ENCODE measurements at regions not wholly inside any gene's neighbourhood (a gene's known extent, or its start where the extent isn't known, plus 50 kb on each side); places are given as distances from the start of the nearest gene placed in this dataset.
A peak's percentile ranks its signal among the peaks of the same experiment; 100 is the strongest.

DNA sequence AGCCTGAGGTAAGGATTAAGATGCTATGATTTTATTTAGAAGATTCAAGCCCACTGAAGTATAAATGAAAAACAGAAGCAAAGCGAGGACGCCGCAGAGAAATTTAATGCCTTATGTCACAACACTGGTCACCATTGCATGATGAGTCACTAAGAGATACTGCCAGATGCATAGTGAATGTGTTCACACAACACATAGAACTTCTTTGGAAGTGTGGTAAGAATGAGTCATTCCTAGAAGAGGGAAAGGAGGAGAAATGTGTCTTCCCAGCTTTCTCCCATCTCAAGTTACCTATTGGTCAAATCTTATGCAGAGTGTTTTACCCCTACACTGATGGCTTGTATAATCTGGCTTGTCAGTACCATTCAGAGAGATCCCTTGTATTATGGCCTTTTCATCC is 465.3 kb upstream of the ARRDC3 start:
- DNase-seq (ENCODE audit: low read depth in 4 of 6, low spot score in 6 of 6) = no peak
- H3K27ac ChIP-seq (ENCODE audit: low read depth, low read length) = no peak overlapping the region
- no CpG with 5 or more reads among the region's 3 CpGs for WGBS (ENCODE audit: insufficient coverage)
- H3K36me3 ChIP-seq (ENCODE audit: control insufficient read depth, insufficient read depth, low read length) = no peaks in the 10 kb centered on the region
- H3K4me1 ChIP-seq (ENCODE audit: control insufficient read depth, insufficient read depth, low read length) = no peaks in the 10 kb centered on the region
- no peak overlapping the region for H3K4me3 ChIP-seq (ENCODE audit: low read depth, low read length)
- H3K9me3 ChIP-seq (ENCODE audit: control insufficient read depth, insufficient read depth, low read length) = no peaks in the 10 kb centered on the region
- no peaks in the 10 kb centered on the region for H3K27me3 ChIP-seq (ENCODE audit: control insufficient read depth, insufficient read depth, low read length)

DNA sequence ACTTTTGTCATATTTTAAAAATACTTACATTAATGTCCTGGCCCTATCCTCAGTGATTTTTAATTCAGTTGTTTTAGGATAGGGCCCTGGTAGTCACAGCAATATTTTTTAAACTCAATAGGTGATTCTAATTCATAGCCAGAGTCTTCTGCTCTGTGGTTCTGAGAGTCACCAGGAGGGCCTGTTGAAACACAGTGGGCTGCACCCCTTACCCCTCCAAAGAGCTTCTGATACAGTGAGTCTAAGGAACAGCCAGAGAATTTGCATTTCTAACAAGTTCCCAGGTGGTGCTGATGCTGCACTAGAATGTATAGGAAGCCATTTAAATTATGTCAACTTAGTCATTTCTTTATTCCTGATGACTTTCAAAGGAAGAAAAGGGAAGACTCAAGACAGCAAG is 458.3 kb upstream of the ARRDC3 start:
- H3K27ac ChIP-seq (ENCODE audit: low read depth, low read length) = no peak overlapping the region
- DNase-seq (ENCODE audit: low read depth in 4 of 6, low spot score in 6 of 6) = no peak
- H3K36me3 ChIP-seq (ENCODE audit: control insufficient read depth, insufficient read depth, low read length) = no peaks in the 10 kb centered on the region
- H3K9me3 ChIP-seq (ENCODE audit: control insufficient read depth, insufficient read depth, low read length) = no peaks in the 10 kb centered on the region
- H3K4me1 ChIP-seq (ENCODE audit: control insufficient read depth, insufficient read depth, low read length) = no peaks in the 10 kb centered on the region
- no peaks in the 10 kb centered on the region for H3K27me3 ChIP-seq (ENCODE audit: control insufficient read depth, insufficient read depth, low read length)
- H3K4me3 ChIP-seq (ENCODE audit: low read depth, low read length) = no peak overlapping the region

DNA sequence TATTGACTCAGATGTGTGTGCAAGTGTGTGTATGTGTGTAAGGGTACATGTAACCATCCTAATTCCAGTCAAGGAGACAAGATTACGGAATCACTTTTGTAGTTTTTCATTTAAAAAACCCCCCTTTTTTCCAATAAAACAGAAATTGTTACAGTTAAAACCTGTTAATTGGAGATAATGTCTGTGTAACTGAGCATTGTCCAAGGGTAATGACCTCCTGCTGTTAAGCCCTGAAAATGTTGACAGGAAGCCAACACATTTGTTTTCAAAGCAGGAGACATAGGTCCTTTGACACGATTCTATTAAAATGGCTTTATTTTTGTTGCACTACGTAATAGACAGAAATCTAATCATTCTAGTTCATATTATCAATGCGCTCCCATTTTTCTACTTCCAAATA is 457.3 kb upstream of the ARRDC3 start:
- H3K4me3 ChIP-seq (ENCODE audit: low read depth, low read length) = no peak overlapping the region
- no peaks in the 10 kb centered on the region for H3K4me1 ChIP-seq (ENCODE audit: control insufficient read depth, insufficient read depth, low read length)
- H3K27ac ChIP-seq (ENCODE audit: low read depth, low read length) = no peak overlapping the region
- H3K27me3 ChIP-seq (ENCODE audit: control insufficient read depth, insufficient read depth, low read length) = no peaks in the 10 kb centered on the region
- H3K36me3 ChIP-seq (ENCODE audit: control insufficient read depth, insufficient read depth, low read length) = no peaks in the 10 kb centered on the region
- H3K9me3 ChIP-seq (ENCODE audit: control insufficient read depth, insufficient read depth, low read length) = no peaks in the 10 kb centered on the region
- peak in 2 of 6 donors; percentile 24 to 38 for DNase-seq (ENCODE audit: low read depth in 4 of 6, low spot score in 6 of 6)
- no CpG with 5 or more reads among the region's 4 CpGs for WGBS (ENCODE audit: insufficient coverage)

DNA sequence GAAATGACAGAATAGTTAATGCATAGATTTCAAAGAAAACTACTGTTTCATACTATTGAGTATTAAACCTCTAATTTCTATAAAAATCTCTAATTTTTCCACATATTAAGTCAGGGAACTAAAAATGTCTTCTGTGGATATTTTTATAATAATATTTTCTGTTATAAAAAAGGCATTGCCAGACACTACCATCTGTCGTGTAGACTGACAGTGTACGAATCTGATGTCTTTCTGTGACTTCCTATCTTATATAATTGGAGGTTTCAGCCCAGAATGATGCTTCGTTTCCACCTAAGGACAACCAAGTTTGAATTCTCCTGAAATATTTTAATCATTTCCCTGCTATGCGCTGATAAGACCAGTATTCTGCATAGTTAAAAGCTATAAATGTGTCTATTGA is 456.6 kb upstream of the ARRDC3 start:
- Histone ChIP-seq H3K4me3 (ENCODE audit: low read depth, low read length) (no peak overlapping the region), H3K4me1 (ENCODE audit: control insufficient read depth, insufficient read depth, low read length) (no peaks in the 10 kb centered on the region), H3K27ac (ENCODE audit: low read depth, low read length) (no peak overlapping the region), H3K36me3 (ENCODE audit: control insufficient read depth, insufficient read depth, low read length) (no peaks in the 10 kb centered on the region), H3K27me3 (ENCODE audit: control insufficient read depth, insufficient read depth, low read length) (no peaks in the 10 kb centered on the region), H3K9me3 (ENCODE audit: control insufficient read depth, insufficient read depth, low read length) (no peaks in the 10 kb centered on the region)
- peak in 1 of 6 donors; percentile 65 for DNase-seq (ENCODE audit: low read depth in 4 of 6, low spot score in 6 of 6)
- WGBS (ENCODE audit: insufficient coverage) = no CpG with 5 or more reads among the region's 4 CpGs

DNA sequence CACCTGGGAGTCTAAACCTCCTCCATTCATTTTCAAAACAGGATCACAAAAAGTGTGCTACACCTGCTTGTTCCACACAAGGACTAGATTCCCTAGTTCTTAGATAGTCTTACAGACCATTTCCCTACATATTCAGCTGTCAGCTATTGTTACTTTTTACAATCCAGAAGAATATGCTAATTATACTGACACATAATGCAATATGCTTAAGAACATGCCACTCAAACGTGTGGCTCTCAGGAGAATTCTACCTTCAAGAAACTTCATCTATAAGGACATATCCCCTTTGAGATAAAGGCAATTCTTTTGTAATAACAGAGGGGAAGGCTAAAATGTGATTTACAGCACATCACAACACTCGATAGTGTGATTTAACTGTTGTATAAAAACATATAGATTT is 456.1 kb upstream of the ARRDC3 start:
- no peaks in the 10 kb centered on the region for H3K9me3 ChIP-seq (ENCODE audit: control insufficient read depth, insufficient read depth, low read length)
- H3K4me1 ChIP-seq (ENCODE audit: control insufficient read depth, insufficient read depth, low read length) = no peaks in the 10 kb centered on the region
- H3K27ac ChIP-seq (ENCODE audit: low read depth, low read length) = no peak overlapping the region
- H3K36me3 ChIP-seq (ENCODE audit: control insufficient read depth, insufficient read depth, low read length) = no peaks in the 10 kb centered on the region
- H3K27me3 ChIP-seq (ENCODE audit: control insufficient read depth, insufficient read depth, low read length) = no peaks in the 10 kb centered on the region
- no CpG with 5 or more reads among the region's 2 CpGs for WGBS (ENCODE audit: insufficient coverage)
- peak in 1 of 6 donors; percentile 16 for DNase-seq (ENCODE audit: low read depth in 4 of 6, low spot score in 6 of 6)
- H3K4me3 ChIP-seq (ENCODE audit: low read depth, low read length) = no peak overlapping the region

DNA sequence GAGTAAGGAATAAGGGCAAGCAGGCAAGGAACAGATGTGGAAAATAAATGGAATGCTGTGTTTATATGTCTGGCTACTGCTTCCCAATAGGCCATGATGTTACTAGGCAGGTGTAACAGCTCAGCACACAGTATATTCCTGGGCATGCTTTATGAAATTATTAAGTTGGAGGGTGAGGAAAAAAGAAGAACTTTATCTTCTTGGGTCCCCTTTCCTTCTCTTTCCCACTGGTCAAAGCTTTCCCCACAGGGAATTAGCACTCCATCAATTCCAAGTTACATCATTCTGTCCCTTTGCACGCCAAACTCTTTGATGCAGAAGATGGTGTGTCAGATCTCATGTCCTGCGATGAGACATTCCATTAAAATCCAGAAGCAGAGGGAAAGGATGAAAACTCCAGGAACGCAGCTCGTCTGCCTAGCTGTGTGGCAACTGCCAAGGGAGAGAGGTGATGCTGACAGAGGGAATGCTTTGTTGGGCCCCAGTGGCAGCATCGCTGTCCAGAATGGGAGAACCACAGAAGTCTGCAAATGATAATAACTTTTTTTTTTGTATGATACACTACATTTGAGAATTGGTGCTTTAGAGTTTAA is 447.3 kb upstream of the ARRDC3 start:
- H3K9me3 ChIP-seq (ENCODE audit: control insufficient read depth, insufficient read depth, low read length) = no peaks in the 10 kb centered on the region
- no peaks in the 10 kb centered on the region for H3K36me3 ChIP-seq (ENCODE audit: control insufficient read depth, insufficient read depth, low read length)

DNA sequence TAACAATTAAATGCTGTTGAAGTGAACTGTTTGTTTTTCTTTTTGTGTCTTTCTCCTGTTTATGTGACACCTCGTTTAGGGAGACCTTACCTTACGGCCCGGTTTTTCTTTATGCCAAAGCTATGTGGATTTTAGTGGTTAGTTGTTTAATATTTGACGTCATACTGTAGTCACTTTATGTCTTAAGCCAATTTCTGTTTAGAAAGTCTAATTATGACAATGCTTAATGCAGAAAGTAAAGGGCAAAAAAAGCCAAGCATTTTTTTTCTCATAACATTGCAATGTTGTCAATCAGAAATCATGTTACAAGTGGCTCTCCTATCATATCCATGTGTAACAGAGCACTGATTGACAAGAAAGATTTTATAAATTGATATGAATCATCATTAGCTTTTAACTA is 442.5 kb upstream of the ARRDC3 start:
- Histone ChIP-seq H3K27ac (ENCODE audit: low read depth, low read length) (no peak overlapping the region), H3K36me3 (ENCODE audit: control insufficient read depth, insufficient read depth, low read length) (no peaks in the 10 kb centered on the region), H3K4me1 (ENCODE audit: control insufficient read depth, insufficient read depth, low read length) (no peaks in the 10 kb centered on the region), H3K27me3 (ENCODE audit: control insufficient read depth, insufficient read depth, low read length) (no peaks in the 10 kb centered on the region), H3K4me3 (ENCODE audit: low read depth, low read length) (no peak overlapping the region), H3K9me3 (ENCODE audit: control insufficient read depth, insufficient read depth, low read length) (no peaks in the 10 kb centered on the region)
- DNase-seq (ENCODE audit: low read depth in 4 of 6, low spot score in 6 of 6) = no peak
- no CpG with 5 or more reads among the region's 4 CpGs for WGBS (ENCODE audit: insufficient coverage)

More for the DNA sequence above, 447.3 kb upstream of the ARRDC3 start:
- DNase-seq (ENCODE audit: low read depth in 4 of 6, low spot score in 6 of 6) = no peak
- WGBS (ENCODE audit: insufficient coverage) = 83% methylated on average over 4 of the region's 5 CpGs
- no peak overlapping the region for H3K4me3 ChIP-seq (ENCODE audit: low read depth, low read length)
- no peak overlapping the region for H3K27ac ChIP-seq (ENCODE audit: low read depth, low read length)
- no peaks in the 10 kb centered on the region for H3K27me3 ChIP-seq (ENCODE audit: control insufficient read depth, insufficient read depth, low read length)
- no peaks in the 10 kb centered on the region for H3K4me1 ChIP-seq (ENCODE audit: control insufficient read depth, insufficient read depth, low read length)

GRCh38 chr5:91824406-91824805 is 441.3 kb upstream of the ARRDC3 start:
- peak in 1 of 6 donors; percentile 62 for DNase-seq (ENCODE audit: low read depth in 4 of 6, low spot score in 6 of 6)
- H3K27me3 ChIP-seq (ENCODE audit: control insufficient read depth, insufficient read depth, low read length) = no peaks in the 10 kb centered on the region
- no peaks in the 10 kb centered on the region for H3K36me3 ChIP-seq (ENCODE audit: control insufficient read depth, insufficient read depth, low read length)
- H3K27ac ChIP-seq (ENCODE audit: low read depth, low read length) = no peak overlapping the region
- WGBS (ENCODE audit: insufficient coverage) = no CpG with 5 or more reads among the region's 2 CpGs
- no peak overlapping the region for H3K4me3 ChIP-seq (ENCODE audit: low read depth, low read length)
- no peaks in the 10 kb centered on the region for H3K4me1 ChIP-seq (ENCODE audit: control insufficient read depth, insufficient read depth, low read length)
- H3K9me3 ChIP-seq (ENCODE audit: control insufficient read depth, insufficient read depth, low read length) = no peaks in the 10 kb centered on the region

DNA sequence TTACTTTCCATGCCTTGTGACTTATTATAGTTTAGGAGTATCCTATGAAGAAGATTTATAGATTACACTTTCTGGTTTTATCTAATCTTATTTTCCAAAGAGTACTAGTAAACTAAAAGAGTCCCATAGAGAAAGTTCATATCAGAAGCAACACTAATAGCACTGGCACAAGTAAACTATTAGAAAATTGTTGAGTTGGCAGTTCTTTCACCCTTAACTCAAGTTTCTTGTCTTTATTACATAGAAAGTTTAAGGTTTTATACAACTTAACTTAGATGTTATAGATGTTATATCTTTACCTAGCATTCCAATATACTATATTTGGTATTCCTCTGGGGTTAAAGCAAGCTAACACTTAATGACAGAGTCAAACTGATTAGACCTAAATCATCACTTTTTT is 437.8 kb upstream of the ARRDC3 start:
- Histone ChIP-seq H3K4me3 (ENCODE audit: low read depth, low read length) (no peak overlapping the region), H3K27me3 (ENCODE audit: control insufficient read depth, insufficient read depth, low read length) (no peaks in the 10 kb centered on the region), H3K4me1 (ENCODE audit: control insufficient read depth, insufficient read depth, low read length) (no peaks in the 10 kb centered on the region), H3K36me3 (ENCODE audit: control insufficient read depth, insufficient read depth, low read length) (no peaks in the 10 kb centered on the region), H3K9me3 (ENCODE audit: control insufficient read depth, insufficient read depth, low read length) (no peaks in the 10 kb centered on the region), H3K27ac (ENCODE audit: low read depth, low read length) (no peak overlapping the region)
- no peak for DNase-seq (ENCODE audit: low read depth in 4 of 6, low spot score in 6 of 6)

DNA sequence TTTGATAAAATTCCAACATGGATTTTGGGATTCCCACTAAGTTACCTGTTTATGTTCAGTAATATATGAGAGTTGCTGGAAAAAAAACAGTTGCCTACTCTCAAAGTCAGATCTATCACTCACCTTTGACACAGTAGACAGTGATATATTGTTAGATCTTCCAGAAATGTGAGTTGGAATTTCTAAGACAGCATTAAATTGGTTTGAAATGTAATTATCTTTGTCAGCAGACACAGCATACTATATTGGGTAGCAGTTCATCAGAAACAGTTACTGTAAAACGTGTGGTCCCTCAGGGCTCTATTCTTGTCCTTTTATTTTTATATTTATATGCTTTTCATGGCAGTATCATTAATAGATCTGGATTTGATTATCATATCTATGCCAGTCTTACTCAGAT is 433.6 kb upstream of the ARRDC3 start:
- DNase-seq (ENCODE audit: low read depth in 4 of 6, low spot score in 6 of 6) = no peak
- H3K36me3 ChIP-seq (ENCODE audit: control insufficient read depth, insufficient read depth, low read length) = no peaks in the 10 kb centered on the region
- no peak overlapping the region for H3K27ac ChIP-seq (ENCODE audit: low read depth, low read length)
- no CpG with 5 or more reads among the region's 1 CpG for WGBS (ENCODE audit: insufficient coverage)
- H3K4me3 ChIP-seq (ENCODE audit: low read depth, low read length) = no peak overlapping the region
- H3K9me3 ChIP-seq (ENCODE audit: control insufficient read depth, insufficient read depth, low read length) = no peaks in the 10 kb centered on the region
- H3K4me1 ChIP-seq (ENCODE audit: control insufficient read depth, insufficient read depth, low read length) = no peaks in the 10 kb centered on the region
- H3K27me3 ChIP-seq (ENCODE audit: control insufficient read depth, insufficient read depth, low read length) = no peaks in the 10 kb centered on the region
